SU-DHL-6 (cell line): ENCODE measurements at regions not wholly inside any gene's neighbourhood (a gene's known extent, or its start where the extent isn't known, plus 50 kb on each side); places are given as distances from the start of the nearest gene placed in this dataset.

Source experiments
- CTCF ChIP-seq: fragments of 200-600 bp; sonication (generic); IDR thresholded peaks from one replicate; pipeline ENCODE4 v1.5.1; 2017; ENCODE audit warnings: antibody characterized with exemption, mild to moderate bottlenecking, low read length, moderate library complexity; ENCODE audit not compliant: insufficient read depth, poor library complexity, severe bottlenecking
- EZH2phosphoT487 ChIP-seq: fragments of 200-600 bp; sonication (generic), shearing (Covaris generic); conservative IDR thresholded peaks from 2 replicates; pipeline ENCODE4 v1.6.1; 2018; ENCODE audit warnings: mild to moderate bottlenecking, antibody characterized with exemption, low read length, moderate library complexity, mixed read lengths

- TF ChIP-seq CTCF (no peak), EZH2phosphoT487 (no peak)
These were observed 125.0 kb downstream of the ADSS2 start for GRCh38 chr1:244326757-244327156.
